Activated naive CD4-positive, alpha-beta T cell treated with anti-CD3 and anti-CD28 coated beads, Interleukin-2, amount 50 U/mL, for 72 hours (primary cell): ENCODE measurements at regions not wholly inside any gene's neighbourhood (a gene's known extent, or its start where the extent isn't known, plus 50 kb on each side); places are given as distances from the start of the nearest gene placed in this dataset.

Experiments
- ATAC-seq, 2 donors: fragments of 150-1000 bp; cut with Tn5 transposase; 2 replicates each; pipeline ENCODE4 v1.10.0; 2021; ENCODE audit warnings: mild to moderate bottlenecking in 2 of 2, moderate library complexity in 2 of 2
- DNase-seq, 2 donors: peaks; one replicate each; pipeline ENCODE4 v3.0.0; 2021 to 2022; ENCODE audit warnings: low spot score in 2 of 2
- H3K27ac Mint-ChIP-seq, 2 donors: one replicate each; pipeline ENCODE4 v1.8.0; 2022; ENCODE audit warnings: mild to moderate bottlenecking in 2 of 2, mixed read lengths in 2 of 2
- H3K36me3 Mint-ChIP-seq, 2 donors: one replicate each; pipeline ENCODE4 v1.8.0; 2022; ENCODE audit warnings: mixed read lengths in 2 of 2
- H3K9me3 Mint-ChIP-seq, 2 donors: one replicate each; pipeline ENCODE4 v1.8.0; 2022; ENCODE audit warnings: mixed read lengths in 2 of 2

- H3K9me3 Mint-ChIP-seq: no peaks in the 10 kb centered on the region
- DNase-seq (no peak), ATAC-seq (peak in 1 of 2 donors; percentile 73)
- H3K36me3 Mint-ChIP-seq: no peaks in the 10 kb centered on the region
- H3K27ac Mint-ChIP-seq: no peak overlapping the region
Measured at GRCh38 chr2:204251158-204251997, 293.9 kb upstream of the PARD3B start.

DNA sequence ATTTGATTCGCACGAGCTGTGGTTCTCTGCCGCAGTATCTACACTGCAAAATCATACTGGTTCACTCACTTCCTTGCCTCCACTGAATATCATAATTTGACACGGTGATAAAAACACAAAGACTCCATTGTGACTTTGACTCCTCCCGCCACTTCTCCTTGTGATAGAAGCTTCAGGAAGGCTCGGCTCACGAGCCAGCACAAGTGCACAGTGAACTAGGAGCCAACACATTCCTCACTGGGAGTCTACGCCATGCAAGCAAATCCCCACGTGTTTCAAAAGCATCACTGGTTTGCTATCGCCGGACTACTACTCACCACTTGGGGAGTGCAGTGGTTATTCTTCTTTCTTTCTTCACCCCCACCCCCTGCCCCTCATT, 293.3 kb upstream of the PARD3B start:
- DNase-seq (no peak), ATAC-seq (no peak)
- H3K36me3 Mint-ChIP-seq: no peaks in the 10 kb centered on the region
- H3K9me3 Mint-ChIP-seq: no peaks in the 10 kb centered on the region
- no peak overlapping the region for H3K27ac Mint-ChIP-seq

DNA sequence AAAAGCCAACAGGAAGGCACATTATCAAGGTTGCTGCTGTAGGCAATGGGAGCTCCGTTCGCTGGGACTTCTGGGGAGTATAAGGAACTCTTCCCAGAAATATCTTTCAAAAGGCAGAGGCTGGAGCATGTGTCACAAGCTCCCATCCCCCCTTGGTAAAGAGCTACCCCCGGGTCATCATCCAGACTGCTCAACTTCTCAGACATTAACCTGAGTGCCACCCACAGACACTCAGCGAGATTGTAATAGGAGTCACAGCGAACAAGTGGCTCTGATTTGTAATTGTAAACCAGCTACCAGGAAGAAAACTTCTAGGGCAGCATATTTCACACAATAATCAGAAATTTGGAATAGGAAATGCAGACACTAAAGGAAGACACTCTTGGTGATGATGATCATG, 290.2 kb upstream of the PARD3B start:
- ATAC-seq (no peak), DNase-seq (no peak)
- no peaks in the 10 kb centered on the region for H3K9me3 Mint-ChIP-seq
- no peaks in the 10 kb centered on the region for H3K36me3 Mint-ChIP-seq
- no peak overlapping the region for H3K27ac Mint-ChIP-seq

- no peak overlapping the region for H3K27ac Mint-ChIP-seq
- H3K9me3 Mint-ChIP-seq: no peaks in the 10 kb centered on the region
- DNase-seq: no peak
- no peak for ATAC-seq
- H3K36me3 Mint-ChIP-seq: no peaks in the 10 kb centered on the region
Measured at GRCh38 chr2:204255526-204255925, 289.7 kb upstream of the PARD3B start.

DNA sequence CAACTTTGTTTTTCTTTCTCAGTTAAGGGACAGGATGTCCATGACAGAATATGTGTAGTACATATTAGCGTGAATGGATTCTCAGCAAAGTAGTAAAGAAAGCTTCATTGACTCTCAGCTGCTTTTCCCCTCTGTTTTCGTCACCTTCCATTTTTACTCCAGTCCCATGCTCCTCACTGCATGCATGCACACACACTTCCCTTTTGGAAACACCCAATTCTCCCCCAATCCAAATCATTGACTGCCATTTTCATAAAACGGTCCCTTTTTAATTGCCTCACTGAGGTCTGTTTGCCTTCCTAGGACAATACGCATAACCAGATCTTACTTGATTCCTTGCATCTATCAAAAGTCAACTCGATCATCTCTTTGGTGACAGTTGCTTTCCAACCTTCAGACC, 287.5 kb upstream of the PARD3B start:
- Mint-ChIP-seq H3K9me3 (no peaks in the 10 kb centered on the region), H3K27ac (no peak overlapping the region), H3K36me3 (no peaks in the 10 kb centered on the region)
- DNase-seq: no peak
- ATAC-seq: no peak

- Mint-ChIP-seq H3K9me3 (no peaks in the 10 kb centered on the region), H3K27ac (no peak overlapping the region), H3K36me3 (no peaks in the 10 kb centered on the region)
- ATAC-seq: no peak
- no peak for DNase-seq
Measured at GRCh38 chr2:204258890-204259289, 286.4 kb upstream of the PARD3B start.

GRCh38 chr2:204260162-204260877, 285.0 kb upstream of the PARD3B start:
- no peaks in the 10 kb centered on the region for H3K9me3 Mint-ChIP-seq

DNA sequence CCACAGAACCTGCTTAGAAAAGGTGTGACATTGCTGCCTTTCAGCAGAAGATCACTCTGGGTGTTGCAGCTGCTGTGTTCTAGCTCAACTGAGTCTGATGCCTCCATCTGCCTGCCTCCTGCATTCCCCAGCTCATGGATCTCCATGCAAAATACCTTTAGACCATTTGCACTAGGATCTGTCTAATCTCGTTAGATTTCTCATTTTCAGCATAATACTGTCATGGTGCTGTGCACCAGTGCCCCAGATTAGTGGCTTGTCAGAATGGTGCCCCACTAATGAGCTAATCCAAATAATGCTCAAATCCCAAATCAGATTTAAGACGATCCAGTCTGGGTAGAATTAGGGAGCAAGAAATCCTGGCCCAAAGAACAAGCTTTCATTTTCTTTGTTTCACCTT, 284.4 kb upstream of the PARD3B start:
- ATAC-seq (no peak), DNase-seq (no peak)
- H3K9me3 Mint-ChIP-seq: no peaks in the 10 kb centered on the region
- H3K27ac Mint-ChIP-seq: no peak overlapping the region
- H3K36me3 Mint-ChIP-seq: no peaks in the 10 kb centered on the region

More at GRCh38 chr2:204260162-204260877, 285.0 kb upstream of the PARD3B start:
- Mint-ChIP-seq H3K36me3 (no peaks in the 10 kb centered on the region), H3K27ac (no peak overlapping the region)
- DNase-seq (peak in 1 of 2 donors; percentile 46), ATAC-seq (peak in 1 of 2 donors; percentile 65)

DNA sequence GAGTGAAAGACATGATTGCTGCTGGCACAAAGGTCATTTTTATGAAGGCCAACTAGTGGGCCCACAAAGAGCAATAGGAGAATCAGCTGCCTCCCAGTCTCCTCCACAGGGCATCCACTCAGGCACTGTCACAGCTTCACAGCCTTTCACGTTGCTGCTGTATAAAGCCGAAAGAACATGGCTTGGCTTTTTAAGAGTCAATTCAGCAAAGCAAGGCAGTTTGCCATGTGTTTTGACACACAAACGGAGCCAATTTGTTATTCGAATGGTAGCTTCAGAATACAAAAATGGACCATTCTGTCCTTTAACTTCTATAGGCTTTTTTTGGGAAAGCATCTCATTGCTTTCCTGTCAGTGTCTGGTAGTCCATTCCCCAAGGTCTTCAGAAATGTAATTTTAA, 283.4 kb upstream of the PARD3B start:
- DNase-seq: no peak
- H3K36me3 Mint-ChIP-seq: no peaks in the 10 kb centered on the region
- no peaks in the 10 kb centered on the region for H3K9me3 Mint-ChIP-seq
- no peak overlapping the region for H3K27ac Mint-ChIP-seq
- ATAC-seq: no peak

DNA sequence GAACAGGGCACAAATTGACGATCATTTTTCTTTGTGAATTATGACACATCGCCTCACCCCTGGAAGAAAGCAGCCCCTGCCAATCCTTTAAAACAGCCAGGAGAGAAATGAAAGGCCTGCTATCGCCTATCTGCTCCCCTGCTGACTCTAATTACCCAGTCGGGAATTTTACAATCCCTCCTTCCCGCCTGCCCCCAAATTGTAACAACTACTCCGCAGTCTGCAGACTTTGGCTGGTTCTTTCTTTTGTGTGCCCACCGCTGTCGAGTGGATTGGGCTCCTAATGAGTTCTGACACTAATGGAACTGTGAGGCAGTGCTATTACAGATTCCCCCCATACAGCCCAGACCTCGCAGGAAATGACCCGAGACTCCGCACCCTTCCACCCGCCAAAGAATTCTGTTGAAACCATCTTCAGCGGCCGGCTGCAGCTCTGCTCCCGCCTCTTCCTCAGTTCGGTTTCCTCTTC, 281.2 kb upstream of the PARD3B start:
- no peak overlapping the region for H3K27ac Mint-ChIP-seq
- H3K36me3 Mint-ChIP-seq: no peaks in the 10 kb centered on the region
- ATAC-seq: no peak
- no peaks in the 10 kb centered on the region for H3K9me3 Mint-ChIP-seq
- no peak for DNase-seq

- no peak for ATAC-seq
- Mint-ChIP-seq H3K36me3 (no peaks in the 10 kb centered on the region), H3K27ac (no peak overlapping the region), H3K9me3 (no peaks in the 10 kb centered on the region)
- no peak for DNase-seq
Measured at GRCh38 chr2:204264621-204265140, 280.6 kb upstream of the PARD3B start.

- DNase-seq: no peak
- Mint-ChIP-seq H3K9me3 (peaks cover 2 to 6% of the 10 kb centered on the region in 2 donors), H3K36me3 (no peaks in the 10 kb centered on the region), H3K27ac (no peak overlapping the region)
- ATAC-seq: no peak
Measured at GRCh38 chr2:204265681-204266181, 279.5 kb upstream of the PARD3B start.

DNA sequence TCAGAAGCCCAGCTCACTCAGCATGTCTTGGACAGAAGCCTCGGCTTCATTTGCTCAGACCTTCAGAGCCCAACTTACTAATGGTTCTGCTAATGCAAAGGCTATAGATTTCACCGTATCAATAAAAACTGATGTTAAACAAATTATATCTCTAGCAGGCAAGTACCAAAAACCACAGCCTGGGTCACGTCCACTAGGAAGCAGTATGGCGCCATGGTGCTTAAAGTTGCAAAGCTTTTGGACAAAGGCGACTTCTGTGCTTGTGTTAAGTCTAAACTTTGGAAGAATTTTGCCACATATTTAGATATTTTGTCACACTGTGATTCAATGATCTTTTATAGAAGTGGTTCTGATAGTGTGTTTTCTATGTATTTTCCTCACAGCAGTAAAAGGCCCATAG, 276.8 kb upstream of the PARD3B start:
- ATAC-seq (no peak), DNase-seq (no peak)
- H3K9me3 Mint-ChIP-seq: peaks cover 4 to 9% of the 10 kb centered on the region in 2 donors
- no peaks in the 10 kb centered on the region for H3K36me3 Mint-ChIP-seq
- no peak overlapping the region for H3K27ac Mint-ChIP-seq

GRCh38 chr2:204268971-204269370, 276.3 kb upstream of the PARD3B start:
- ATAC-seq (no peak), DNase-seq (no peak)
- Mint-ChIP-seq H3K27ac (no peak overlapping the region), H3K9me3 (peaks cover 4 to 9% of the 10 kb centered on the region in 2 donors), H3K36me3 (no peaks in the 10 kb centered on the region)

DNA sequence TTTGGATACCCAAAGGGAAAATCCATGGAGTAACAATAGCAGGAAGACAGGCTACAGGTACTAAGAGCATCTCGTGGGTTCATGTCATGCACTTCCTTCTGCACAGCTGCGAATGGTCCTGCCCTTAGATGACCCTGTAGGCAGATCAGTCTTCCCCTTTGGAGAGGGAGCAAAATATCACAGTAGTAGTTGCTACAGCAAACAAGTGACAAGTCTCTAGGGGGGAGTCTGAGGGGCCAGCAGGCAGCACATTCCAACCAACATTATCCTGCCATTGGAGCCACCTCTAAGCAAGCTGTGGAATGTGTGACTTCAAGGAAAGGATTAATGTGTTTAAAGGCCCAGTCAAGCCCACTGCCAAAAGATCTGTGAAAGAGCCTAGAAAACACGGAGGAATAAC, 273.2 kb upstream of the PARD3B start:
- ATAC-seq: no peak
- DNase-seq: no peak
- Mint-ChIP-seq H3K27ac (no peak overlapping the region), H3K9me3 (peaks cover 4 to 9% of the 10 kb centered on the region in 2 donors), H3K36me3 (no peaks in the 10 kb centered on the region)

GRCh38 chr2:204272610-204273287, 272.5 kb upstream of the PARD3B start:
- ATAC-seq: no peak
- H3K9me3 Mint-ChIP-seq: peaks cover 4 to 9% of the 10 kb centered on the region in 2 donors
- no peak for DNase-seq
- H3K36me3 Mint-ChIP-seq: no peaks in the 10 kb centered on the region
- no peak overlapping the region for H3K27ac Mint-ChIP-seq

DNA sequence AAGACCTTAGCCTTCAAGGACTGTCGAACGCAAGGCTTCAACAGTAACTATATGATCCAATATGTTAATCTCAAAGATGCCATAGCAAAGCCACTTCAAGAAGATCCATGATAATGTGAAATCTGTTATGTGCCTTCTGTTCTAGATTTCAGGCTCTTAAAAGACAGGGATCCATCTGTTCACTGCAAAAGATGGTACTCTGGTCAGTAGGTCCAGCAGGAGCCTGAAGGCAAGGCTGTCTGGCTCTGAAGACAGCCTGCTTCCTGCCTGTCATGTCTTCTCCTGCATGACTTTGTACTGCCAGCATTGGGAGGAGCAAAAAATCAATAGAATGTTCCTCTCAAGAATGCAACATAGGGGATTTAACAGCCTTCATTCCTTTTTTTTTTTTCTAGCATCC, 270.8 kb upstream of the PARD3B start:
- H3K36me3 Mint-ChIP-seq: no peaks in the 10 kb centered on the region
- peaks cover 4 to 9% of the 10 kb centered on the region in 2 donors for H3K9me3 Mint-ChIP-seq
- ATAC-seq (no peak), DNase-seq (no peak)
- no peak overlapping the region for H3K27ac Mint-ChIP-seq
